SK-N-SH treated with all-trans-retinoic acid at 6 μM for 48 hours (cell line): ENCODE measurements at regions not wholly inside any gene's neighbourhood (a gene's known extent, or its start where the extent isn't known, plus 50 kb on each side); places are given as distances from the start of the nearest gene placed in this dataset.

ENCODE experiments used
- ARNTL ChIP-seq: fragments of 450-650 bp; formaldehyde crosslinking; IDR thresholded peaks from 2 replicates; pipeline ENCODE4 v1.5.0; 2020; ENCODE audit warnings: low read depth, mild to moderate bottlenecking, moderate library complexity, borderline replicate concordance
- CREB5 ChIP-seq: fragments of 250-450 bp; sonication (Bioruptor Pico); IDR thresholded peaks from 2 replicates; pipeline ENCODE4 v1.5.1; 2020; ENCODE audit warnings: low read depth, mild to moderate bottlenecking, moderate library complexity
- CSDC2 ChIP-seq: fragments of 250-450 bp; sonication (Bioruptor Pico); IDR thresholded peaks from 2 replicates; pipeline ENCODE4 v1.5.0; 2020; ENCODE audit warnings: mild to moderate bottlenecking, moderate library complexity
- GLIS3 ChIP-seq: fragments of 250-450 bp; sonication (Bioruptor Pico); IDR thresholded peaks from 2 replicates; pipeline ENCODE4 v1.5.0; 2020; ENCODE audit warnings: mild to moderate bottlenecking, moderate library complexity
- ISL1 ChIP-seq: fragments of 250-450 bp; sonication (Bioruptor Pico); IDR thresholded peaks from 2 replicates; pipeline ENCODE4 v2.1.2; 2022; ENCODE audit warnings: mild to moderate bottlenecking, moderate library complexity
- OSR1 ChIP-seq: fragments of 250-450 bp; sonication (Bioruptor Pico); IDR thresholded peaks from 2 replicates; pipeline ENCODE4 v1.8.0; 2022; ENCODE audit warnings: moderate library complexity, mild to moderate bottlenecking, inconsistent platforms
- PATZ1 ChIP-seq: fragments of 250-450 bp; sonication (Bioruptor Pico); IDR thresholded peaks from 2 replicates; pipeline ENCODE4 v1.8.0; 2020; ENCODE audit warnings: mild to moderate bottlenecking, moderate library complexity, borderline replicate concordance
- ZC3H10 ChIP-seq: fragments of 250-450 bp; sonication (Bioruptor Pico); IDR thresholded peaks from 2 replicates; pipeline ENCODE4 v1.5.1; 2021; ENCODE audit warnings: mild to moderate bottlenecking, moderate library complexity
- ZFP3 ChIP-seq: fragments of 250-450 bp; sonication (Bioruptor Pico); IDR thresholded peaks from 2 replicates; pipeline ENCODE4 v1.5.0; 2020; ENCODE audit warnings: mild to moderate bottlenecking, moderate library complexity

GRCh38 chr18:38284972-38285371 is 719.4 kb upstream of the CELF4 start:
- TF ChIP-seq PATZ1 (CRISPR knock-in tag) = no peak
- TF ChIP-seq ZFP3 (CRISPR knock-in tag) = no peak
- no peak for TF ChIP-seq GLIS3 (CRISPR knock-in tag)
- TF ChIP-seq CREB5 (CRISPR knock-in tag) = no peak
- no peak for TF ChIP-seq CSDC2
- TF ChIP-seq ARNTL (CRISPR knock-in tag) = no peak
- no peak for TF ChIP-seq ISL1
- TF ChIP-seq OSR1 (CRISPR knock-in tag) = no peak
- TF ChIP-seq ZC3H10 (CRISPR knock-in tag) = no peak
